ENCODE measurements at regions not wholly inside any gene's neighbourhood (a gene's known extent, or its start where the extent isn't known, plus 50 kb on each side); places are given as distances from the start of the nearest gene placed in this dataset.

DNA sequence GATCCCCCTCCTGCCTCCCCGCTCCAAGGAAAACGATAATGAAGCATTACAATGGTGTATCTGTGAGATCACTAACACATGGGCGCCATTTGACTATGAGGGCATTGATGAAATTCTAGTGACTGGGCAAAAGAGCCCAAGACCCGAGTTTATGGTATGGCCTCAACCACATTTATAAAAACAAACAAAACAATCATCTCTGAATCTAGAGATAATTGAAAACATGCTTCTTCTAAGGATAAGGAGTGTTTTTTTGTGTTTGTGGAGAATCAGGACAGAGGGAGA lies 100.9 kb upstream of the SEMA6A start:
- TF ChIP-seq, protein P1, sequence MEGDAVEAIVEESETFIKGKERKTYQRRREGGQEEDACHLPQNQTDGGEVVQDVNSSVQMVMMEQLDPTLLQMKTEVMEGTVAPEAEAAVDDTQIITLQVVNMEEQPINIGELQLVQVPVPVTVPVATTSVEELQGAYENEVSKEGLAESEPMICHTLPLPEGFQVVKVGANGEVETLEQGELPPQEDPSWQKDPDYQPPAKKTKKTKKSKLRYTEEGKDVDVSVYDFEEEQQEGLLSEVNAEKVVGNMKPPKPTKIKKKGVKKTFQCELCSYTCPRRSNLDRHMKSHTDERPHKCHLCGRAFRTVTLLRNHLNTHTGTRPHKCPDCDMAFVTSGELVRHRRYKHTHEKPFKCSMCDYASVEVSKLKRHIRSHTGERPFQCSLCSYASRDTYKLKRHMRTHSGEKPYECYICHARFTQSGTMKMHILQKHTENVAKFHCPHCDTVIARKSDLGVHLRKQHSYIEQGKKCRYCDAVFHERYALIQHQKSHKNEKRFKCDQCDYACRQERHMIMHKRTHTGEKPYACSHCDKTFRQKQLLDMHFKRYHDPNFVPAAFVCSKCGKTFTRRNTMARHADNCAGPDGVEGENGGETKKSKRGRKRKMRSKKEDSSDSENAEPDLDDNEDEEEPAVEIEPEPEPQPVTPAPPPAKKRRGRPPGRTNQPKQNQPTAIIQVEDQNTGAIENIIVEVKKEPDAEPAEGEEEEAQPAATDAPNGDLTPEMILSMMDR (conservative IDR thresholded peaks at IDR 0.05 in 1 of 2, IDR thresholded peaks at IDR 0.05 in 1 of 2; ENCODE audit: extremely low read depth in 1 of 2, insufficient read depth in 1 of 2, low read depth in 1 of 2, low read length in 2 of 2): no peak
- no peak for TF ChIP-seq EZH2 (IDR thresholded peaks at IDR 0.05; ENCODE audit: borderline replicate concordance, low read length)

Measured in mammary epithelial cell (primary cell).